CD14-positive monocyte (primary cell): ENCODE measurements at regions not wholly inside any gene's neighbourhood (a gene's known extent, or its start where the extent isn't known, plus 50 kb on each side); places are given as distances from the start of the nearest gene placed in this dataset.

Experiments
- DNase-seq, 3 donors: peaks; one replicate each; pipeline ENCODE4 v3.0.0-alpha.2; 2011 to 2022
- H2AFZ ChIP-seq: 2 replicates; pipeline ENCODE4 v1.6.0; 2012; ENCODE audit warnings: mild to moderate bottlenecking, low read depth, low read length, inconsistent platforms; ENCODE audit not compliant: insufficient read depth, poor library complexity, severe bottlenecking
- H3K27ac ChIP-seq, 2 donors: 1 replicate in 1 of 2; 2 replicates in 1 of 2; pipeline ENCODE4 v1.5.1; 2012 to 2013; ENCODE audit warnings: low read length in 2 of 2, control low read depth in 1 of 2, inconsistent platforms in 1 of 2, low read depth in 1 of 2, mild to moderate bottlenecking in 1 of 2
- H3K27me3 ChIP-seq, 2 donors: one replicate each; pipeline versions ENCODE4 v1.6.0 to v1.6.1; 2011 to 2013; ENCODE audit warnings: low read length in 2 of 2; ENCODE audit not compliant: control insufficient read depth in 2 of 2, insufficient read depth in 2 of 2
- H3K36me3 ChIP-seq, 2 donors: replicated peaks in 1 of 2; 1 replicate in 1 of 2; 2 replicates in 1 of 2; pipeline versions ENCODE4 v1.5.1 to v1.6.1; 2012 to 2013; ENCODE audit warnings: low read length in 2 of 2, control low read depth in 1 of 2, inconsistent platforms in 1 of 2, mild to moderate bottlenecking in 1 of 2; ENCODE audit not compliant: insufficient read depth in 2 of 2, control insufficient read depth in 1 of 2
- H3K4me1 ChIP-seq, 2 donors: 1 replicate in 1 of 2; 2 replicates in 1 of 2; pipeline versions ENCODE4 v1.5.1 to v1.6.1; 2012 to 2013; ENCODE audit warnings: low read length in 2 of 2, control low read depth in 1 of 2, inconsistent platforms in 1 of 2, mild to moderate bottlenecking in 1 of 2, moderate library complexity in 1 of 2; ENCODE audit not compliant: insufficient read depth in 2 of 2, control insufficient read depth in 1 of 2
- H3K4me2 ChIP-seq: replicated peaks from 2 replicates; pipeline ENCODE3; 2012; ENCODE audit warnings: low read length, moderate library complexity, mild to moderate bottlenecking; ENCODE audit not compliant: poor library complexity, severe bottlenecking; ENCODE audit errors: extremely low read depth
- H3K4me3 ChIP-seq, 3 experiments: fragments of 200-600 bp in 1 of 3; sonication (generic) in 1 of 3; replicated peaks in 1 of 3; 1 replicate in 2 of 3; 2 replicates in 1 of 3; pipeline ENCODE4 v1.5.1; 2011 to 2013; ENCODE audit warnings: low read length in 3 of 3, mild to moderate bottlenecking in 3 of 3, control low read depth in 2 of 3, low read depth in 2 of 3, inconsistent platforms in 1 of 3, moderate library complexity in 1 of 3
- H3K79me2 ChIP-seq: 2 replicates; pipeline ENCODE4 v1.6.0; 2012; ENCODE audit warnings: mild to moderate bottlenecking, control low read depth, inconsistent platforms, low read length, moderate library complexity; ENCODE audit not compliant: insufficient read depth
- H3K9ac ChIP-seq: 2 replicates; pipeline ENCODE4 v1.6.0; 2017; ENCODE audit warnings: low read length, mild to moderate bottlenecking; ENCODE audit not compliant: insufficient read depth, poor library complexity, severe bottlenecking
- H3K9me3 ChIP-seq, 2 donors: replicated peaks in 1 of 2; 1 replicate in 1 of 2; 2 replicates in 1 of 2; pipeline versions ENCODE4 v1.5.1 to v1.6.1; 2012 to 2013; ENCODE audit warnings: low read length in 2 of 2, control low read depth in 1 of 2; ENCODE audit not compliant: control insufficient read depth in 1 of 2, insufficient read depth in 1 of 2
- H4K20me1 ChIP-seq: 2 replicates; pipeline ENCODE4 v1.6.0; 2012; ENCODE audit warnings: mild to moderate bottlenecking, low read length, control low read depth, moderate library complexity; ENCODE audit not compliant: insufficient read depth
- H3K27ac Mint-ChIP-seq, 7 donors: one replicate each; pipeline ENCODE4 v1.8.0; 2020; ENCODE audit warnings: mild to moderate bottlenecking in 7 of 7, mixed read lengths in 7 of 7, moderate library complexity in 6 of 7, inconsistent platforms in 2 of 7
- H3K27me3 Mint-ChIP-seq, 3 donors: one replicate each; pipeline ENCODE4 v1.8.0; 2021 to 2022; ENCODE audit warnings: low read depth in 3 of 3, mild to moderate bottlenecking in 3 of 3, mixed read lengths in 3 of 3, moderate library complexity in 3 of 3, inconsistent platforms in 1 of 3
- H3K36me3 Mint-ChIP-seq, 2 donors: one replicate each; pipeline ENCODE4 v1.8.0; 2020; ENCODE audit warnings: mixed read lengths in 2 of 2, inconsistent platforms in 1 of 2, mild to moderate bottlenecking in 1 of 2
- H3K4me1 Mint-ChIP-seq: one replicate; pipeline ENCODE4 v1.8.0; 2020; ENCODE audit warnings: mild to moderate bottlenecking, mixed read lengths
- H3K4me3 Mint-ChIP-seq, 2 donors: one replicate each; pipeline ENCODE4 v1.8.0; 2020; ENCODE audit warnings: mild to moderate bottlenecking in 2 of 2, mixed read lengths in 2 of 2, moderate library complexity in 1 of 2
- H3K9me3 Mint-ChIP-seq, 7 donors: one replicate each; pipeline ENCODE4 v1.8.0; 2020 to 2022; ENCODE audit warnings: mixed read lengths in 7 of 7, mild to moderate bottlenecking in 6 of 7, moderate library complexity in 6 of 7, inconsistent platforms in 2 of 7
- WGBS: methylation state at CpG from one replicate; pipeline ENCODE4 v1.1.5; 2013; ENCODE audit warnings: missing lambda C conversion rate; ENCODE audit not compliant: insufficient coverage; 5-methylcytosine and 5-hydroxymethylcytosine counted together
- intact Hi-C, 2 donors: fragments of 100-400 bp; cut with micrococcal nuclease; formaldehyde crosslinking; loops; one replicate each; pipeline versions ENCODE4 v1.15.0 to v1.15.1; 2023
- TF ChIP-seq, protein P1 (sequence below): fragments of 200-600 bp; IDR thresholded peaks from one replicate; pipeline ENCODE4 v1.8.0; 2022; ENCODE audit warnings: antibody characterized with exemption, mild to moderate bottlenecking

DNA sequence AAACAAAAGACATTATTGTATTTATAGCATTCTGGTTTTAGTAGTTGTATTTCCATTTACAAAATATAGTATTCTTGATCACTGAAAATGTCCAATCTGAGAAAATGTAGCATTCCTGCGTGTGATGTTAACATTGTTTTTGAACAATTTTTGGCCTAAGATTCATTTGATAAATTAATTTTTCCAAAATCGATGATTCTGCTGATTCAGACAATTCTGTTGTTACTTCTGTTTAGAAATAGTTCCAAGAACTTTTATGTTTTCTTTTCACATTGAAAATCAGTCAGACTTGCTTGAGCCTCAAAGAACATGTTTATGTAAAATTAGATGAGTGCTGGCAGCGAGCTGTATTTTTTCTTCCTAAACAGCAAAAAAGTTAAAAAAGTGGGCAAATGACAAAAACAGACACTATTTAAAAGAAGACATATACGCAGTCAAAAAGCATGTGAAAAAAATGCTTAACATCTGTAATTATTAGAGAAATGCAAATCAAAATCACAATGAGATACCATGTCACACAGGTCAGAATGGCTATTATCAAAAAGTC lies 804.5 kb upstream of the MIR17HG start:
- no peak overlapping the region for H3K4me3 Mint-ChIP-seq

DNA sequence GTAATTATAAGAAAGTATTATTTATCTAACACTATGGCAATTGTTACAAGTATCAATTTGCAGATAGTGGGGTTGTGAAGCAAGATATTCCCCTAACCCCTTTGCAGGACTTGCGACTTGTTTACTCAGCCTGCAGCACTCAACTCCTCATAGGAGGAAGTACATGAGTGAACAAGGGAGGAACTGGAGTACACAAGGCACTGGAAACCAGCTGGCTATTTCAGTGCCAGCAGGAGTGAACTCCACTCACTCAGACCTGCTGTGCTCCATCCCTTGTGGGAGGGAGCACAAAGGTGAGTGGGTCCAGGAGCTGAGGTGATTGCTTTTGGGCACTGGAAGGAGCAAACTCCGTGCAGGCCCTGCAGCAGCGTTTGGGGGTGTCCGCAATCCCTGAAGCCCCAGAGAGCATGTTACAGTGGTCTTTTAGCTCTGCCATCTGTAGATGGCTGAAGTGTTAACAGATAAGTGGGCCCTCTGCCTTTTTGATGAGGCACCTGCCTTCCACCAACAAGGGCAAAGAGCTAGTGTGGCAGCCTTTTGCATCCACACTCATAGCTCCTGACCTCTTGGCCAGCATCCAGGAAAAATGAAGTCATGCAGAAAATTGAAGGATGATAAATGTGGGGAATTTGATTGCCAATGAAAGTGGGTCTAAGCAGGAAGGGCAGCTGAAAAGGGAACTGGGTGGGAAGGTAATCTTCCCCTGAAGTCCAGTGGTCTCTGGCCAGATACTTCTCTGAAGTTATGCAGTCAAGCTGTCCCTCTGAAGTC lies 802.2 kb upstream of the MIR17HG start:
- WGBS: 95% methylated on average over 3 of the region's 4 CpGs
- Histone ChIP-seq H4K20me1 (no peaks in the 10 kb centered on the region), H3K9ac (no peak overlapping the region), H3K27me3 (no peaks in the 10 kb centered on the region), H3K4me3 (no peak overlapping the region), H3K27ac (no peak overlapping the region), H3K4me2 (no peak overlapping the region), H3K4me1 (no peaks in the 10 kb centered on the region), H2AFZ (no peak overlapping the region), H3K79me2 (no peaks in the 10 kb centered on the region), H3K9me3 (peaks cover 19 to 34% of the 10 kb centered on the region in 2 donors), H3K36me3 (no peaks in the 10 kb centered on the region)
- no peaks in the 10 kb centered on the region for H3K36me3 Mint-ChIP-seq
- H3K27ac Mint-ChIP-seq: no peak overlapping the region
- intact Hi-C loops: no loop called here
- peaks cover 11 to 36% (median 22%) of the 10 kb centered on the region in 7 donors for H3K9me3 Mint-ChIP-seq
- H3K4me1 Mint-ChIP-seq: no peaks in the 10 kb centered on the region
- H3K4me3 Mint-ChIP-seq: no peak overlapping the region
- no peak for DNase-seq
- TF ChIP-seq, protein P1, sequence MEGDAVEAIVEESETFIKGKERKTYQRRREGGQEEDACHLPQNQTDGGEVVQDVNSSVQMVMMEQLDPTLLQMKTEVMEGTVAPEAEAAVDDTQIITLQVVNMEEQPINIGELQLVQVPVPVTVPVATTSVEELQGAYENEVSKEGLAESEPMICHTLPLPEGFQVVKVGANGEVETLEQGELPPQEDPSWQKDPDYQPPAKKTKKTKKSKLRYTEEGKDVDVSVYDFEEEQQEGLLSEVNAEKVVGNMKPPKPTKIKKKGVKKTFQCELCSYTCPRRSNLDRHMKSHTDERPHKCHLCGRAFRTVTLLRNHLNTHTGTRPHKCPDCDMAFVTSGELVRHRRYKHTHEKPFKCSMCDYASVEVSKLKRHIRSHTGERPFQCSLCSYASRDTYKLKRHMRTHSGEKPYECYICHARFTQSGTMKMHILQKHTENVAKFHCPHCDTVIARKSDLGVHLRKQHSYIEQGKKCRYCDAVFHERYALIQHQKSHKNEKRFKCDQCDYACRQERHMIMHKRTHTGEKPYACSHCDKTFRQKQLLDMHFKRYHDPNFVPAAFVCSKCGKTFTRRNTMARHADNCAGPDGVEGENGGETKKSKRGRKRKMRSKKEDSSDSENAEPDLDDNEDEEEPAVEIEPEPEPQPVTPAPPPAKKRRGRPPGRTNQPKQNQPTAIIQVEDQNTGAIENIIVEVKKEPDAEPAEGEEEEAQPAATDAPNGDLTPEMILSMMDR: no peak
- no peaks in the 10 kb centered on the region for H3K27me3 Mint-ChIP-seq

More for the DNA sequence above, 804.5 kb upstream of the MIR17HG start:
- no peak overlapping the region for H3K4me2 ChIP-seq
- WGBS: no CpG with 5 or more reads among the region's 4 CpGs
- no peaks in the 10 kb centered on the region for H4K20me1 ChIP-seq
- H2AFZ ChIP-seq: no peak overlapping the region
- no peaks in the 10 kb centered on the region for H3K79me2 ChIP-seq
- no peak overlapping the region for H3K9ac ChIP-seq
- Mint-ChIP-seq H3K9me3 (peaks cover 9 to 33% (median 24%) of the 10 kb centered on the region in 7 donors), H3K36me3 (no peaks in the 10 kb centered on the region), H3K27me3 (no peaks in the 10 kb centered on the region), H3K27ac (no peak overlapping the region), H3K4me1 (no peaks in the 10 kb centered on the region)
- no peak overlapping the region for H3K27ac ChIP-seq
- intact Hi-C loops: no loop called here
- no peaks in the 10 kb centered on the region for H3K36me3 ChIP-seq
- no peaks in the 10 kb centered on the region for H3K4me1 ChIP-seq
- TF ChIP-seq, protein P1: no peak
- no peak for DNase-seq
- H3K27me3 ChIP-seq: no peaks in the 10 kb centered on the region
- H3K9me3 ChIP-seq: peaks cover 22 to 32% of the 10 kb centered on the region in 2 donors
- no peak overlapping the region for H3K4me3 ChIP-seq
